NB4 (cell line): ENCODE measurements at regions not wholly inside any gene's neighbourhood (a gene's known extent, or its start where the extent isn't known, plus 50 kb on each side); places are given as distances from the start of the nearest gene placed in this dataset.
A peak's percentile ranks its signal among the peaks of the same experiment; 100 is the strongest.
"Not testable (repeated sequence)": the region's sequence is repeated elsewhere in the genome, so short reads cannot be mapped to it uniquely, and the experiment has no call there.

ENCODE experiments used
- DNase-seq: peaks from one replicate; pipeline ENCODE4 v3.0.0; 2010; ENCODE audit warnings: low read depth
- H3K4me3 ChIP-seq: one replicate; pipeline ENCODE4 v1.5.1; 2011; ENCODE audit warnings: mild to moderate bottlenecking, low read depth, low read length, moderate library complexity
- CTCF ChIP-seq: IDR thresholded peaks from one replicate; pipeline ENCODE4 v1.5.1; 2012; ENCODE audit warnings: low read depth, low read length
- MAX ChIP-seq: IDR thresholded peaks from 2 replicates; pipeline ENCODE4 v1.6.1; 2011; ENCODE audit warnings: low read depth, low read length
- MYC ChIP-seq: IDR thresholded peaks from 2 replicates; pipeline ENCODE4 v1.6.1; 2011; ENCODE audit warnings: low read depth, low read length
- POLR2A ChIP-seq: IDR thresholded peaks from 2 replicates; pipeline ENCODE4 v1.6.1; 2011; ENCODE audit warnings: mild to moderate bottlenecking; ENCODE audit not compliant: insufficient read length; ENCODE audit errors: extremely low read depth

GRCh38 chr5:100131161-100131560 is 404.0 kb upstream of the FAM174A start:
- peak; percentile 4 for DNase-seq
- TF ChIP-seq CTCF: no peak
- TF ChIP-seq MYC: no peak
- TF ChIP-seq MAX: no peak
- no peak for TF ChIP-seq POLR2A
- H3K4me3 ChIP-seq: no peak overlapping the region

GRCh38 chr5:100130307-100130706 is 404.9 kb upstream of the FAM174A start:
- no peak overlapping the region for H3K4me3 ChIP-seq
- TF ChIP-seq CTCF (no peak), POLR2A (no peak), MAX (no peak), MYC (no peak)
- no peak for DNase-seq

GRCh38 chr5:100119903-100120302 is 415.3 kb upstream of the FAM174A start:
- no peak for DNase-seq
- H3K4me3 ChIP-seq: no peak overlapping the region
- TF ChIP-seq CTCF: no peak
- TF ChIP-seq MAX: no peak
- no peak for TF ChIP-seq POLR2A
- no peak for TF ChIP-seq MYC

GRCh38 chr5:100110497-100110896 is 424.7 kb upstream of the FAM174A start:
- no peak for DNase-seq
- TF ChIP-seq MAX: no peak
- TF ChIP-seq POLR2A: no peak
- TF ChIP-seq CTCF: no peak
- no peak for TF ChIP-seq MYC
- H3K4me3 ChIP-seq: no peak overlapping the region

- H3K4me3 ChIP-seq: no peak overlapping the region
- TF ChIP-seq CTCF (no peak), POLR2A (no peak), MAX (no peak), MYC (no peak)
- no peak for DNase-seq
Observed at GRCh38 chr5:100108883-100109282, 426.3 kb upstream of the FAM174A start.

GRCh38 chr5:100103592-100104119 is 431.5 kb upstream of the FAM174A start:
- not testable (repeated sequence) for DNase-seq, H3K4me3 ChIP-seq

- not testable (repeated sequence) for H3K4me3 ChIP-seq, DNase-seq
Observed at GRCh38 chr5:100101466-100101865, 433.7 kb upstream of the FAM174A start.

GRCh38 chr5:100096328-100096727 is 438.8 kb upstream of the FAM174A start:
- DNase-seq, H3K4me3 ChIP-seq: not testable (repeated sequence)

- not testable (repeated sequence) for H3K4me3 ChIP-seq, DNase-seq
Observed at GRCh38 chr5:100080703-100081102, 454.5 kb upstream of the FAM174A start.

- not testable (repeated sequence) for DNase-seq, H3K4me3 ChIP-seq
Observed at GRCh38 chr5:100079163-100079562, 456.0 kb upstream of the FAM174A start.
